Nephron progenitor cell (in vitro differentiated cells): ENCODE measurements at regions not wholly inside any gene's neighbourhood (a gene's known extent, or its start where the extent isn't known, plus 50 kb on each side); places are given as distances from the start of the nearest gene placed in this dataset.

ENCODE experiments used
- DNase-seq: peaks from one replicate; pipeline ENCODE4 v3.0.0; 2021
- H3K27ac Mint-ChIP-seq: 2 replicates; pipeline ENCODE4 v1.8.0; 2021; ENCODE audit warnings: mild to moderate bottlenecking, moderate library complexity, mixed read lengths
- H3K27me3 Mint-ChIP-seq: 2 replicates; pipeline ENCODE4 v1.8.0; 2021; ENCODE audit warnings: mild to moderate bottlenecking, low read depth, mixed read lengths; ENCODE audit not compliant: poor library complexity
- H3K36me3 Mint-ChIP-seq: 2 replicates; pipeline ENCODE4 v1.8.0; 2021; ENCODE audit warnings: low read depth, mixed read lengths
- H3K4me1 Mint-ChIP-seq: 2 replicates; pipeline ENCODE4 v1.8.0; 2021; ENCODE audit warnings: mixed read lengths
- H3K4me3 Mint-ChIP-seq: 2 replicates; pipeline ENCODE4 v1.8.0; 2021; ENCODE audit warnings: mild to moderate bottlenecking, moderate library complexity, mixed read lengths
- H3K9me3 Mint-ChIP-seq: 2 replicates; pipeline ENCODE4 v1.8.0; 2021; ENCODE audit warnings: mild to moderate bottlenecking, moderate library complexity, mixed read lengths
- TF ChIP-seq, protein P1 (sequence below): fragments of 200-600 bp; sonication (generic); IDR thresholded peaks from 2 replicates; pipeline ENCODE4 v1.5.0; 2021; ENCODE audit warnings: antibody characterized with exemption

DNA sequence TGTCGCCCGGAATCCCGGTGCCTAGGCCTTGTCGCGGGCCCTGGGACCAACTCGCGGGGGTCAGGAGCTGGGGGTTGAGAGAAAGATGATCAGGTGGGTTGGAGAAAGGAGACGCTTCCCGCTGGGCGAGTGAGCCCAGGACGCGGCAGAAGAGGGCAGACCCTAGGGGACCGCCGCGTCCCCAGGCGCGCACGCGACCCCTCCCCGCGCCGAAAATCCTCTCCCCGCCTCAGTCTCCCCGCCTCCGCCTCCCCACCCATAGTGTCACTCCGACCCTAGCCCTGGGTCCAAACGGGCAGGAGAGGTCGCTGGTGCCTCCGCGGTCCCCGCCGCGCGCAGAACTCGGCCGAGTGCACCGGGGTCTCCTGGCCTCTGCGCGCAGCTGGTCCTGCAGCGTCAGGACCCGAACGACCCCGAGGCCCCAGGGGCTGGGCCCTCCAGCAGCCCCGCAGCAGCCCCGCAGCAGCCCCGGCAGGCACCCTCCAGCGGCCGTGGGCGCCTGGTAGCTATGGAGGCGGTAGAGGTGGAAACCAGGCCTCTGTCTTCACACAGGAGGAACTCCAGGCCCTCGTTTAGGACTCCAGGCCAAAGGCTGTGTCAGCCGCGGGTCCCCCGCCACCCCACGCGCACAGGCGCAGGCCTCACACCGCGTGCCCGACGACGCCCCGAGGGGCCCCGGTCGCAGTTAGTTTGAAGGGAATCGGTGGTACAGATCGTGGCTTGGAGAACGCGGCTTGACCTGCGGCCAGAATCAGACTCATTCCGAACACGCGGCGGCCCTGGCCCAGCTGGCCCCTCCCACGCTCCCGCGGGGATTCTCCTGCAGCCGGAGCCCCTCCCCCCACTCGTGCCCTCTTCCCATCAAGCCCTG is 60.1 kb upstream of the EIF5 start:
- Mint-ChIP-seq H3K4me3 (no peak overlapping the region), H3K27ac (no peak overlapping the region), H3K4me1 (no peaks in the 10 kb centered on the region), H3K27me3 (peaks cover 41% of the 10 kb centered on the region), H3K36me3 (peaks cover 6% of the 10 kb centered on the region), H3K9me3 (peaks cover 37% of the 10 kb centered on the region)
- no peak for DNase-seq
- TF ChIP-seq, protein P1, sequence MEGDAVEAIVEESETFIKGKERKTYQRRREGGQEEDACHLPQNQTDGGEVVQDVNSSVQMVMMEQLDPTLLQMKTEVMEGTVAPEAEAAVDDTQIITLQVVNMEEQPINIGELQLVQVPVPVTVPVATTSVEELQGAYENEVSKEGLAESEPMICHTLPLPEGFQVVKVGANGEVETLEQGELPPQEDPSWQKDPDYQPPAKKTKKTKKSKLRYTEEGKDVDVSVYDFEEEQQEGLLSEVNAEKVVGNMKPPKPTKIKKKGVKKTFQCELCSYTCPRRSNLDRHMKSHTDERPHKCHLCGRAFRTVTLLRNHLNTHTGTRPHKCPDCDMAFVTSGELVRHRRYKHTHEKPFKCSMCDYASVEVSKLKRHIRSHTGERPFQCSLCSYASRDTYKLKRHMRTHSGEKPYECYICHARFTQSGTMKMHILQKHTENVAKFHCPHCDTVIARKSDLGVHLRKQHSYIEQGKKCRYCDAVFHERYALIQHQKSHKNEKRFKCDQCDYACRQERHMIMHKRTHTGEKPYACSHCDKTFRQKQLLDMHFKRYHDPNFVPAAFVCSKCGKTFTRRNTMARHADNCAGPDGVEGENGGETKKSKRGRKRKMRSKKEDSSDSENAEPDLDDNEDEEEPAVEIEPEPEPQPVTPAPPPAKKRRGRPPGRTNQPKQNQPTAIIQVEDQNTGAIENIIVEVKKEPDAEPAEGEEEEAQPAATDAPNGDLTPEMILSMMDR: no peak

DNA sequence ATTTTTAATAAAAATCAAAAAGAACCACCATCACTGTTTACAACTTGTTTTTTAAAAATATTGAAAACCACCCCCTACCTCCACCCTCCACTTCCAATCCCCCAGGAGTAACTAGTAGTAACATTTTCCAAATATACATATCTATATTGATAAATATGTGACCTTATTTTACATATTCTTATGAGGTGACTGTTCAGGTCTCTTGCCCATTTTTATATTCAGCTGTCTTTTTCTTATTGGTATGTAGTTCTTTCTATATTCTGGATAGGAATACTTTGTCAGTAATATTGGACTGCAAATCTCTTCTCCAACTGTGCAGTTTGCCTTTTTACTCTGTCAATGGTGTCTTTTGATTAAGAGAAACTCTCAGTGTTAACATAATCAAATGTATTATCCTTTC is 59.0 kb upstream of the EIF5 start:
- no peak for DNase-seq
- H3K9me3 Mint-ChIP-seq: peaks cover 37% of the 10 kb centered on the region
- no peak overlapping the region for H3K27ac Mint-ChIP-seq
- H3K4me1 Mint-ChIP-seq: no peaks in the 10 kb centered on the region
- TF ChIP-seq, protein P1: no peak
- H3K27me3 Mint-ChIP-seq: peaks cover 48% of the 10 kb centered on the region
- peaks cover 6% of the 10 kb centered on the region for H3K36me3 Mint-ChIP-seq
- H3K4me3 Mint-ChIP-seq: no peak overlapping the region

DNA sequence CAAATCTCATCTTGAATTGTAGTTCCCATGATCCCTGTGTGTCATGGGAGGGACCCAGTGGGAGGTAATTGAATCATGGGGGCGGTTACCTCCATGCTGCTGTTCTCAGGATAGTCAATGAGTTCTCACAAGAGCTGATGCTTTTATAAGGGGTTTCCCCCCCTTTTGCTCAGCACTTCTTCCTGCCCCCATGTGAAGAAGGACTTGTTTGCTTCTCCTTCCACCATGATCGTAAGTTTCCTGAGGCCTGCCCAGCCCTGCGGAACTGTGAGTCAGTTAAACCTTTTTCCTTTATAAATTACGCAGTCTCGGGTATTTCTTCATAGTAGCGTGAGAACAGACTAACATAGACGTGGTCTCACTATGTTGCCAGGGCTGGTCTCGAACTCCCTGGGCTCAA is 56.1 kb upstream of the EIF5 start:
- no peak for DNase-seq
- no peak overlapping the region for H3K4me3 Mint-ChIP-seq
- H3K27me3 Mint-ChIP-seq: peaks cover 67% of the 10 kb centered on the region
- H3K27ac Mint-ChIP-seq: no peak overlapping the region
- H3K4me1 Mint-ChIP-seq: peaks cover 9% of the 10 kb centered on the region
- peaks cover 28% of the 10 kb centered on the region for H3K9me3 Mint-ChIP-seq
- TF ChIP-seq, protein P1: no peak
- peaks cover 6% of the 10 kb centered on the region for H3K36me3 Mint-ChIP-seq

DNA sequence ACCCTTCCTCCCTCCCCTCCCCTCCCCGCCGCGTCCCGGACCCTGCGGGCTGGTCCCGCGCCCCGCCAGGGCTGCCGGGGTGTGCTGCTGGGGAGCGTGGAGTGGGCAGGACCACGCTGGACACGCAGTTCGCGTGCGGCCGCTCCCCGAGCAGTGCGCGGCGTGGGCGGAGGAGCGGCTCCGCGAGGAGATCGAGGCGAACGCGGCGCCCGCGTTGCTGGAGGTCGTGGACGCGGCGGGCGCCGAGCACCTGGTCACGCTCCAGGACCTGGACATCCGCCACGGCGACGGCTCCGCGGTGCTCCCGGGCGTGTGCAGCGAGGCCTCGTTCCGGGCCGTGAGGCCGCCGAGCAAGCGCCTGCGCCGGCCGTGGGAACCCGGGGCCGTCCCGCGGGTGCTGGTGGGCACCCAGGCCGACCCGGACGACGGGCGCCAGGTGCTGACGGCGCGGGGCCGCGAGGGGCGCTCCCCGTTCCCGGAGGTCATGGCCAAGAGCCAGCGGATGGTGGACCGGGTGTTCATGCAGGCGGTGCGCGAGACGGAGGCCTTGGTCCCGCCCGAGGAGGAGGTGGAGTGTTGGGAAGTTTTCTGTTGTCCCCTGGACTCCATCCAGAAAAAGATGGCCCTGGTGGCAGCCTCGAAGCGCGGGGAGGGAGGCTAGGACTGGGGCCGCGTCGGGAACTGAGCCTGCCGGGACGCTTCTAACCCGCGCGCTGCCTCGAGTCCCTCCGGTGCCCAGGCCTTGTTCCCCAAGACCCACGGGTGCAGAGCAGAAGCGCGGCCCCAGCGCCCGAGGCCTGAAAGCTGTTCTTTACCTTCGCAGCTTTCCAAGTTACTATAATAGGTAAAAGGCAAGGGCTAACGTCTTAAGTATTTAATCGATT is 54.7 kb upstream of the EIF5 start:
- peaks cover 9% of the 10 kb centered on the region for H3K4me1 Mint-ChIP-seq
- H3K27me3 Mint-ChIP-seq: peaks cover 71% of the 10 kb centered on the region
- no peak overlapping the region for H3K4me3 Mint-ChIP-seq
- H3K36me3 Mint-ChIP-seq: peaks cover 6% of the 10 kb centered on the region
- H3K9me3 Mint-ChIP-seq: peaks cover 27% of the 10 kb centered on the region
- DNase-seq: peak; percentile 57
- H3K27ac Mint-ChIP-seq: no peak overlapping the region
- TF ChIP-seq, protein P1: no peak

DNA sequence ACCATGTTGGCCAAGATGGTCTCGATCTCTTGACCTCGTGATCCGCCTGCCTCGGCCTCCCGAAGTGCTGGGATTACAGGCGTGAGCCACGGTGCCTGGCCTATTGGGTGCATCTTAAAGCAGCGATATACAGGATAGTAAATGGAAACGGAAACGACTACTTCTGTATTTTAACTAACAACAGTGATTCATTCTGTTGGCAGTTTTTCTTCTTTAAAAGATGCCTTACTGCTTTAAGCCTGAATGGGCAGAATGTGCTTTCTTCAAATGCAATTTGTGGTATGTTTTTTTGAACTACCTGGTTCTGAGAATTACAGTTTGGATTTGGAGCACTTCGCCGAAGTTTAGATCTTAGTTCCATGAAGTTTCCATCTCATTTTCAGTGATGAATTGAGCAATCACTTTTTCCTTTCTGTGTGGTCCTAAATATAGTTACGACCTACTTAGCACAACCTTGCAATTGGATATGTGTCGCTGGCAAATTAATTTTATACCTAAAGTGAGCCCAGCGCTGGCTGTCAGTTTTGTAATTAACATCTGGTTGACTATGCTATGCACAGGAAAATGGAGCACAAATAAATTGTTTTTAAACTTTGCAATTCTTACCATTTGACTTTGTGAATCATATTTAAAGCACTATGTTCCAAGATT is 53.6 kb upstream of the EIF5 start:
- Mint-ChIP-seq H3K36me3 (no peaks in the 10 kb centered on the region), H3K4me3 (no peak overlapping the region), H3K27me3 (peaks cover 63% of the 10 kb centered on the region), H3K4me1 (peaks cover 9% of the 10 kb centered on the region), H3K27ac (no peak overlapping the region), H3K9me3 (peaks cover 17% of the 10 kb centered on the region)
- TF ChIP-seq, protein P1: no peak
- DNase-seq: no peak
